K562 (cell line): ENCODE measurements at regions not wholly inside any gene's neighbourhood (a gene's known extent, or its start where the extent isn't known, plus 50 kb on each side); places are given as distances from the start of the nearest gene placed in this dataset.

Experiments
- ATAC-seq: fragments of 200-7000 bp; cut with Tn5 transposase; 3 replicates; pipeline ENCODE4 v1.9.1; 2020; ENCODE audit warnings: moderate library complexity
- BruUV-seq: library from RNA; stranded (reverse); fragments of 400-500 nt; replicated peaks from 2 replicates; lab custom pipeline; 2021; lab: Mats Ljungman, UMichigan
- CTCF ChIA-PET: fragments of 300-600 bp; formaldehyde crosslinking; extraction: SDS; loops from one replicate; lab custom pipeline; 2021; ENCODE audit warnings: low intra/inter-chr PET ratio; lab: Yijun Ruan, JAX
- POLR2A ChIA-PET: fragments of 300-600, 350-650 bp; sonication (Branson Sonifier 250); formaldehyde crosslinking; extraction: SDS; loops from one replicate; lab custom pipeline; 2021; ENCODE audit warnings: antibody characterized with exemption, inconsistent platforms; lab: Yijun Ruan, JAX
- DNase-seq, 4 experiments: peaks; one replicate each; pipeline versions ENCODE4 v3.0.0 to v3.0.0-alpha.2; 2011 to 2018; ENCODE audit warnings: low spot score in 3 of 4, mixed read lengths in 3 of 4; ENCODE audit errors: extremely low read depth in 1 of 4
- FAIRE-seq: peaks from 2 replicates; lab custom pipeline; 2011; peaks lifted over from hg19 to GRCh38; lab: Jason Lieb, UNC
- H2AFZ ChIP-seq: 2 replicates; pipeline ENCODE4 v1.6.0; 2011; ENCODE audit warnings: low read depth, low read length, control low read depth, inconsistent platforms
- H3K27ac ChIP-seq: fragments of 200-600 bp; 3 replicates; pipeline ENCODE4 v1.8.0; 2011; ENCODE audit warnings: low read depth, mild to moderate bottlenecking, control low read depth, inconsistent platforms, low read length, moderate library complexity, mixed read lengths; ENCODE audit errors: extremely low read depth
- H3K27me3 ChIP-seq, 2 experiments: fragments of 300-600 bp in 1 of 2; 2 replicates in 1 of 2; 3 replicates in 1 of 2; pipeline versions ENCODE4 v1.6.0 to v1.8.0; 2011; ENCODE audit warnings: inconsistent platforms in 2 of 2, low read length in 2 of 2, mild to moderate bottlenecking in 1 of 2, mixed read lengths in 1 of 2, moderate library complexity in 1 of 2; ENCODE audit not compliant: control insufficient read depth in 2 of 2, insufficient read depth in 2 of 2
- H3K36me3 ChIP-seq: fragments of 300-600 bp; 3 replicates; pipeline ENCODE4 v1.8.0; 2011; ENCODE audit warnings: mild to moderate bottlenecking, low read length, inconsistent platforms; ENCODE audit not compliant: control insufficient read depth, insufficient read depth
- H3K4me1 ChIP-seq, 2 experiments: fragments of 200-600 bp in 1 of 2; replicated peaks in 1 of 2; 2 replicates in 1 of 2; 3 replicates in 1 of 2; pipeline versions ENCODE4 v1.5.1 to v1.8.0; 2011; ENCODE audit warnings: inconsistent platforms in 2 of 2, low read length in 2 of 2, mild to moderate bottlenecking in 1 of 2, mixed read lengths in 1 of 2, moderate library complexity in 1 of 2; ENCODE audit not compliant: control insufficient read depth in 2 of 2, insufficient read depth in 2 of 2
- H3K4me2 ChIP-seq: 2 replicates; pipeline ENCODE4 v1.6.1; 2011; ENCODE audit warnings: low read length, control low read depth, inconsistent platforms, mixed read lengths; ENCODE audit not compliant: insufficient read depth
- H3K4me3 ChIP-seq: fragments of 200-600 bp; sonication (generic), shearing (Covaris generic); 2 replicates; pipeline ENCODE4 v1.5.1; 2016; ENCODE audit warnings: control low read depth, inconsistent platforms
- H3K79me2 ChIP-seq: fragments of 200-600 bp; 3 replicates; pipeline ENCODE4 v1.8.0; 2011; ENCODE audit warnings: low read length, inconsistent platforms; ENCODE audit not compliant: control insufficient read depth, insufficient read depth
- H3K9ac ChIP-seq, 2 experiments: 2 replicates each; pipeline versions ENCODE4 v1.6.0 to v1.6.1; 2011; ENCODE audit warnings: low read depth in 2 of 2, low read length in 2 of 2, control low read depth in 1 of 2, inconsistent platforms in 1 of 2, mild to moderate bottlenecking in 1 of 2, mixed read lengths in 1 of 2; ENCODE audit not compliant: insufficient read depth in 1 of 2
- H3K9me1 ChIP-seq: one replicate; pipeline ENCODE4 v1.6.0; 2011; ENCODE audit warnings: inconsistent platforms, mild to moderate bottlenecking, low read length, moderate library complexity; ENCODE audit not compliant: control insufficient read depth, insufficient read depth
- H3K9me3 ChIP-seq: replicated peaks from 2 replicates; pipeline ENCODE4 v1.5.1; 2011; ENCODE audit warnings: low read depth, low read length, inconsistent platforms; ENCODE audit not compliant: control insufficient read depth, insufficient read depth
- H4K20me1 ChIP-seq: replicated peaks from 2 replicates; pipeline ENCODE4 v1.6.1; 2011; ENCODE audit warnings: low read length, inconsistent platforms, mixed read lengths; ENCODE audit not compliant: control insufficient read depth, insufficient read depth
- BHLHE40 ChIP-seq: IDR thresholded peaks from 2 replicates; pipeline ENCODE4 v1.6.1; 2011; ENCODE audit warnings: low read length, improper control_type of control experiment
- EP300 ChIP-seq: IDR thresholded peaks from 2 replicates; pipeline ENCODE4 v1.6.1; 2012; ENCODE audit warnings: low read length, improper control_type of control experiment
- FOSL1 ChIP-seq: fragments of 200-800 bp; sonication (Bioruptor generic); conservative IDR thresholded peaks from 2 replicates; pipeline ENCODE4 v1.6.1; 2016; ENCODE audit warnings: missing genetic modification characterization, missing compliant biosample characterization
- GATAD2A ChIP-seq: fragments of 450-650 bp; IDR thresholded peaks from 2 replicates; pipeline ENCODE4 v1.6.1; 2017
- HEY1 ChIP-seq: fragments of 250-450 bp; sonication (Bioruptor Pico); IDR thresholded peaks from 2 replicates; pipeline ENCODE4 v1.5.0; 2020; ENCODE audit warnings: mild to moderate bottlenecking, moderate library complexity, borderline replicate concordance
- KLF6 ChIP-seq: fragments of 250-450 bp; sonication (Bioruptor Pico); IDR thresholded peaks from 2 replicates; pipeline ENCODE4 v1.4.0; 2020; ENCODE audit warnings: mild to moderate bottlenecking, moderate library complexity, borderline replicate concordance
- MAFG ChIP-seq: fragments of 450-650 bp; conservative IDR thresholded peaks from 2 replicates; pipeline ENCODE4 v1.6.1; 2016; ENCODE audit warnings: missing genetic modification characterization, missing compliant biosample characterization
- MBD2 ChIP-seq: sonication (generic); IDR thresholded peaks from 2 replicates; pipeline ENCODE4 v1.6.1; 2016; ENCODE audit warnings: low read depth, borderline replicate concordance
- MCM5 ChIP-seq: fragments of 450-650 bp; IDR thresholded peaks from 2 replicates; pipeline ENCODE4 v1.6.1; 2016; ENCODE audit warnings: low read depth
- NFE2L1 ChIP-seq: fragments of 450-650 bp; IDR thresholded peaks from 2 replicates; pipeline ENCODE4 v1.6.1; 2016; ENCODE audit warnings: missing genetic modification characterization, low read depth, mild to moderate bottlenecking, missing compliant biosample characterization, moderate library complexity, borderline replicate concordance
- POLR2AphosphoS2 ChIP-seq: IDR thresholded peaks from 2 replicates; pipeline ENCODE4 v1.6.1; 2012; ENCODE audit warnings: low read length, improper control_type of control experiment
- RBM39 ChIP-seq: fragments of 200-400 bp; formaldehyde crosslinking; optimal IDR thresholded peaks from 2 replicates; pipeline ENCODE3; 2018; ENCODE audit warnings: low read depth, low read length
- SMAD3 ChIP-seq: fragments of 450-650 bp; formaldehyde crosslinking; conservative IDR thresholded peaks from 2 replicates; pipeline ENCODE4 v1.4.0; 2020; ENCODE audit warnings: mild to moderate bottlenecking
- STAT6 ChIP-seq: sonication (generic); formaldehyde crosslinking; IDR thresholded peaks from 2 replicates; pipeline ENCODE4 v1.8.1; 2023; ENCODE audit warnings: mild to moderate bottlenecking, missing genetic modification reagents
- ZNF224 ChIP-seq: sonication (generic); formaldehyde crosslinking; IDR thresholded peaks from 2 replicates; pipeline ENCODE4 v1.8.0; 2022; ENCODE audit warnings: mild to moderate bottlenecking, missing genetic modification reagents
- ZNF280B ChIP-seq: fragments of 250-450 bp; sonication (Bioruptor Pico); IDR thresholded peaks from 2 replicates; pipeline ENCODE4 v1.5.1; 2021; ENCODE audit warnings: mild to moderate bottlenecking
- ZNF395 ChIP-seq: fragments of 200-800 bp; sonication (Bioruptor generic); IDR thresholded peaks from 2 replicates; pipeline ENCODE4 v1.6.1; 2017; ENCODE audit warnings: missing genetic modification characterization, missing compliant biosample characterization
- ZNF639 ChIP-seq, 2 experiments: fragments of 200-800 bp in 1 of 2; sonication (Bioruptor generic) in 1 of 2; sonication (generic) in 1 of 2; formaldehyde crosslinking in 1 of 2; IDR thresholded peaks in 1 of 2; conservative IDR thresholded peaks in 1 of 2; 2 replicates each; pipeline versions ENCODE4 v1.5.0 to v1.6.1; 2016 to 2020; ENCODE audit warnings: missing compliant biosample characterization in 1 of 2, missing genetic modification characterization in 1 of 2, missing genetic modification reagents in 1 of 2
- in situ Hi-C: fragments of 300-500 bp; cut with MboI; formaldehyde crosslinking; loops from 4 replicates; pipeline ENCODE4 v1.15.0; 2018; ENCODE audit warnings: inconsistent platforms, mixed read lengths
- intact Hi-C: fragments of 100-400 bp; cut with micrococcal nuclease; formaldehyde crosslinking; loops from 2 replicates; pipeline ENCODE4 v1.14.2; 2022

- H3K27me3 ChIP-seq: no peaks in the 10 kb centered on the region
- POLR2A ChIA-PET: no interaction called here
- H3K9ac ChIP-seq: no peak overlapping the region
- H3K4me1 ChIP-seq: no peaks in the 10 kb centered on the region
- no peaks in the 10 kb centered on the region for H3K36me3 ChIP-seq
- no peak overlapping the region for H3K4me2 ChIP-seq
- intact Hi-C loops: no loop called here
- H3K9me3 ChIP-seq: no peaks in the 10 kb centered on the region
- CTCF ChIA-PET: no interaction called here
- no peaks in the 10 kb centered on the region for H3K9me1 ChIP-seq
- H2AFZ ChIP-seq: no peak overlapping the region
- FAIRE-seq (no peak), ATAC-seq (no peak), DNase-seq (no peak)
- no peaks in the 10 kb centered on the region for H3K79me2 ChIP-seq
- no peaks in the 10 kb centered on the region for H4K20me1 ChIP-seq
- no peak overlapping the region for H3K27ac ChIP-seq
- in situ Hi-C loops: no loop called here
- no peak overlapping the region for H3K4me3 ChIP-seq
- no TSS peak for BruUV-seq
- TF ChIP-seq MAFG (tag): no peak
- no peak for TF ChIP-seq MCM5
- TF ChIP-seq KLF6: no peak
- no peak for TF ChIP-seq RBM39
- no peak for TF ChIP-seq STAT6 (CRISPR knock-in tag)
- no peak for TF ChIP-seq FOSL1 (tag)
- no peak for TF ChIP-seq MBD2
- no peak for TF ChIP-seq GATAD2A
- TF ChIP-seq HEY1 (CRISPR knock-in tag): no peak
- TF ChIP-seq ZNF395 (CRISPR knock-in tag): no peak
- TF ChIP-seq BHLHE40: no peak
- TF ChIP-seq ZNF280B (CRISPR knock-in tag): no peak
- no peak for TF ChIP-seq EP300
- TF ChIP-seq SMAD3 (CRISPR knock-in tag): no peak
- TF ChIP-seq ZNF639 (CRISPR knock-in tag; conservative IDR thresholded peaks at IDR 0.05 in 1 of 2, IDR thresholded peaks at IDR 0.05 in 1 of 2): no peak
- TF ChIP-seq NFE2L1: no peak
- no peak for TF ChIP-seq POLR2AphosphoS2
- TF ChIP-seq ZNF224: no peak
These were observed 81.0 kb upstream of the ACVR2A start for GRCh38 chr2:147763861-147764260.
